Omental fat pad (tissue), 3 donors: ENCODE measurements at regions not wholly inside any gene's neighbourhood (a gene's known extent, or its start where the extent isn't known, plus 50 kb on each side); places are given as distances from the start of the nearest gene placed in this dataset.

Source experiments
- ATAC-seq: fragments of 150-250 bp; one replicate; pipeline ENCODE4 v1.9.1; 2016; ENCODE audit warnings: mild to moderate bottlenecking, moderate library complexity; ENCODE audit not compliant: low FRiP score
- DNase-seq: peaks from one replicate; pipeline ENCODE4 v3.0.0-alpha.2; 2019; ENCODE audit warnings: low spot score
- TF ChIP-seq, protein P1 (sequence below), 3 donors: fragments of 450-650 bp; IDR thresholded peaks; one replicate each; pipeline ENCODE4 v1.5.1; 2016 to 2017; ENCODE audit warnings: antibody characterized with exemption in 3 of 3, mild to moderate bottlenecking in 3 of 3, moderate library complexity in 2 of 3

DNA sequence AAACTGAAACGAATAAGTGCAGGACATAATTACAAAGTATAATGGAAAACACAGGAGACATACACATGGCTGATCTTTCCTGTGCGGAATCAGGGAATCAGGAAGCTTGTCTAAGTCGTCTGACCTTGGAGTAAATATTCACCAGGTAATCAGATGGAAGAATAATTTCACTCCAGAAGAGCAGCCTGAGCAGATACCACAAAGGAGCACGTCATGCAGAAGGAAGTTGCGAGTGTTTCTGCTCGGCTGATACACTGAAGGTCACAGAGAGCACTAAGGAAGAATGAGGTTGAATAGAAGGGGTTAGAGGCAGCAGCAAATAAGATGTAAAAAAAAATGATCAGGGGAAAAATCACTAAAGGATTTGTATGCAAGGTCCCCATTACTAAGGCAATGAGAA, 122.3 kb upstream of the GPC6 start:
- ATAC-seq: no peak
- TF ChIP-seq, protein P1, sequence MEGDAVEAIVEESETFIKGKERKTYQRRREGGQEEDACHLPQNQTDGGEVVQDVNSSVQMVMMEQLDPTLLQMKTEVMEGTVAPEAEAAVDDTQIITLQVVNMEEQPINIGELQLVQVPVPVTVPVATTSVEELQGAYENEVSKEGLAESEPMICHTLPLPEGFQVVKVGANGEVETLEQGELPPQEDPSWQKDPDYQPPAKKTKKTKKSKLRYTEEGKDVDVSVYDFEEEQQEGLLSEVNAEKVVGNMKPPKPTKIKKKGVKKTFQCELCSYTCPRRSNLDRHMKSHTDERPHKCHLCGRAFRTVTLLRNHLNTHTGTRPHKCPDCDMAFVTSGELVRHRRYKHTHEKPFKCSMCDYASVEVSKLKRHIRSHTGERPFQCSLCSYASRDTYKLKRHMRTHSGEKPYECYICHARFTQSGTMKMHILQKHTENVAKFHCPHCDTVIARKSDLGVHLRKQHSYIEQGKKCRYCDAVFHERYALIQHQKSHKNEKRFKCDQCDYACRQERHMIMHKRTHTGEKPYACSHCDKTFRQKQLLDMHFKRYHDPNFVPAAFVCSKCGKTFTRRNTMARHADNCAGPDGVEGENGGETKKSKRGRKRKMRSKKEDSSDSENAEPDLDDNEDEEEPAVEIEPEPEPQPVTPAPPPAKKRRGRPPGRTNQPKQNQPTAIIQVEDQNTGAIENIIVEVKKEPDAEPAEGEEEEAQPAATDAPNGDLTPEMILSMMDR (IDR thresholded peaks at IDR 0.05): no peak
- DNase-seq: no peak

DNA sequence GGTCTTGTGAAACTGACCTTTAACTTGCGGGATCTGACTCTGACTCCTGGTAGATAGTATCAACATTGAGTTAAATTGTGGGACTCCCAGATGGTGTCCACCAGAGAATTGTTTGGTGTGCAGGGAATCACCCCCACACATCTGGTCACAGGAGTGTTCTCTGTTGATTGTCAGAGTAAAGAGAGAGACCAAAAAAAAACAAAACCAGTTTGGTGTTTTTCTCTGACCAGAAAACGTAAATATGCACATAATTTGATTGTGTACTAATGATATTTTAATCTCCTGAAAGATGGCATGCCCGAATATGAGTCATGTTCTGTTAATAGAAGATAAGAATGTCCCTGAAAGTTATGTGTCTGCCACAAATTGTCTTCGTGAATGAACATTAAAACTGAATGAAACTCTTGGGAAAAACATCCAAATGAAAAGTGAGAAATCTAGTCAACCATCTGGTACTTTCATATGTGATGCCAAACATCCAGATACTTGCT, 118.5 kb upstream of the GPC6 start:
- ATAC-seq: no peak
- no peak for DNase-seq
- TF ChIP-seq, protein P1 (IDR thresholded peaks at IDR 0.05): no peak

DNA sequence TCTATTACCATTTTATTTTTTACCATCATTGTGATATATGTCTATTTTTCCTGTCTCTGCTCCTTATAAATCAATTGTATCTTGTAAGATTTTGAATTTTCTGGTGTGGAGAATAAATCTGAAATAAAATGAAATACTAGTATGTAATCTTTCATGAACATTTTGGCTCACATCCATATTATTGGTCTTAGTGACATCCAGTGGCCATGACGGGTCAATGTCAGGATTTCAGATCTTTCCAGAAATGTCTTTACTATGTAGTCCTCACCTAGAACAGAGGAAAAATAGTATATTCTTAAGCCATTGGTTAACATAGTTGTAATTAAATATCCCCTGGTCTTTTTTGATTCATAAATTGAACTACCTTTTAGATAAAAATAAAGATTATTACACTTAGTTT, 109.8 kb upstream of the GPC6 start:
- TF ChIP-seq, protein P1 (IDR thresholded peaks at IDR 0.05): no peak
- ATAC-seq: no peak

DNA sequence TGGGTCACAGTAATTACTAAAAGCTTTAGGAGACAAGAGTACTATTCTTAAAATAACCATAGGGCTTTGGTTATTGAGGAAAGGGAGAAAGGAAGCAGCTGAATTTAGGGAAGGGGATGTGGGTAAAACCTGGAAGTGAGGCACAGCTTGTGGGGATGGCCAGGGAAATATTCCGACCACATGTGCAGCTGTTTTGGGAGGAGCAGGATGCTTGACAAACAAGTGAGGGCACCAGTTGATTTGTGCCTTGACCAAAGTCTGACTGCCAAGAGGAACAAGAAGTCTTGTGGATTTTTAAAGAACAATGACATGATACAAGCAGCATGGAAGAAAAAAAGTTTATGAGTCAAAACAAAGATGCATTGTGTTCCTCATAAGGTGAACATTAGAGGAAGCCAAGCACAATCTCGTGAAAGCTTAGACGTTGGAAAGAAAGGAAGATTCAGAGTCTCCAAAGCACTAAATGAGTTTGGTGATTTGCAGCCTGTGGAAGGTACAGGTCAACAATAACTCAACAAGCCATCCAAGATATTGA, 108.5 kb upstream of the GPC6 start:
- no peak for ATAC-seq
- no peak for DNase-seq
- TF ChIP-seq, protein P1 (IDR thresholded peaks at IDR 0.05): no peak

More for the DNA sequence above, 109.8 kb upstream of the GPC6 start:
- DNase-seq: no peak

DNA sequence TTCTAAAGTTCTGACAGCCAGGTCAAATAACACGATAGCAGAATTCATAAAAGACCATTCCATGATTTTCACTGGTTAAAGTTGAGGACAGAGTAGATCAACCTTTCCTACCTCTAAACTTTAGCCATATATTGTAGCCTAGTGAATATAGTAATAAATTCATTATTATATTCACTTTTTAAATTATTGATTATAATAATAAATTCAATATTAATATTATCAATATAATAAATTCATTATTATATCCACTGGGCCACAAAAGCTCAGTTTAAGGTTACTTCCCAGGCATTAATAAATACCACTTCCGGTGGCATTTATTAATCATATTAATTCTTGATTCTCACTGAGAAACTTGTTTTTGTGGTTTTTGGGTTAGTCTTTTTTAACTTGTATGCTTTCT, 85.7 kb upstream of the GPC6 start:
- ATAC-seq (no peak), DNase-seq (no peak)
- TF ChIP-seq, protein P1 (IDR thresholded peaks at IDR 0.05): no peak

DNA sequence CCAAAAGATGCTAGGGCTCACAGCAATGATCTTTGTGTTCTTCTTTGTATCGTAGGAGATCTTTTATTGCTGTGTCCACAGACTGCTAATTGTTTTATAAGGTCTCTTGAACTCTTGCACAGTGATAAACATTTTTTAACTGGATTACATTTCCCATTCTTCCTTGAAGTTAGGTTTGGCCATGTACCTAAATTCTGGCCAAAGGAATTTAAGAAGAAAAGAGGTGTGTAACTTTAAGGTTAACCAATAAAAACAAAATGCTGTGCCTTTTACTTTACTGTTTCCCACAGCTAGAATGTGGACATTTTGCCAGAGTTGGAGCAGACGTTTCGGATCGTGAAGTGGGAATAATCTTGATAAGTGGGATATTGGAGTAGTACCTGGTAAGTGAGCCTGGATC, 82.6 kb upstream of the GPC6 start:
- DNase-seq: no peak
- TF ChIP-seq, protein P1 (IDR thresholded peaks at IDR 0.05): no peak
- no peak for ATAC-seq

DNA sequence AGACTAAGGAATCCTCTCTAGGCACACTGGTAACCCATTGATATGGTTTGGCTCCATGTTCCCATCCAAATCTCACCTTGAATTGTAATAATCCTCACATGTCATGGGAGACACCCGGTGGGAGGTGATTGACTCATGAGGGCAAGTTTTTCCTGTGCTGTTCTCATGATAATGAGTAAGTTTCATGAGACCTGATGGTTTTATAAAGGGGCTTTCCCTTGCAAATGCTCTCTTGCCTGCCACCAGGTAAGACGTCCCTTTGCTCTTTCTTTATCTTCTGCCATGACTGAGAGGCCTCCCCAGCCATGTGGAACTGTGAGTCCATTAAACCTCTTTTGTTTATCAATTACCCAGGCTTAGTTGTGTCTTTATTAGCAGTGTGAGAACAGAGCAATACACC, 81.4 kb upstream of the GPC6 start:
- DNase-seq (no peak), ATAC-seq (no peak)
- TF ChIP-seq, protein P1 (IDR thresholded peaks at IDR 0.05): no peak
